ENCODE measurements at regions not wholly inside any gene's neighbourhood (a gene's known extent, or its start where the extent isn't known, plus 50 kb on each side); places are given as distances from the start of the nearest gene placed in this dataset.

- H3K27ac ChIP-seq = no peak overlapping the region
- H3K9me3 ChIP-seq = no peaks in the 10 kb centered on the region
- H3K36me3 ChIP-seq = no peaks in the 10 kb centered on the region
- no peak for DNase-seq
- H3K4me3 ChIP-seq = no peak overlapping the region
- intact Hi-C loops (cut with DNase I; ENCODE audit: low total_unique reads) = no loop called here
- H3K27me3 ChIP-seq = no peaks in the 10 kb centered on the region
- no peaks in the 10 kb centered on the region for H3K4me1 ChIP-seq
- no peak for TF ChIP-seq CTCF (IDR thresholded peaks at IDR 0.05)
Observed at GRCh38 chr18:29823671-29824070, 1218.9 kb downstream of the DSC3 start.

- Histone ChIP-seq H3K4me3 (no peak overlapping the region), H3K27me3 (no peaks in the 10 kb centered on the region), H3K4me1 (no peaks in the 10 kb centered on the region), H3K27ac (no peak overlapping the region), H3K9me3 (no peaks in the 10 kb centered on the region), H3K36me3 (no peaks in the 10 kb centered on the region)
- no peak for DNase-seq
- TF ChIP-seq CTCF (IDR thresholded peaks at IDR 0.05) = no peak
- intact Hi-C loops (cut with DNase I; ENCODE audit: low total_unique reads) = no loop called here
Observed at GRCh38 chr18:29821544-29821943, 1221.0 kb downstream of the DSC3 start.

GRCh38 chr18:29811519-29811918 lies 1231.0 kb downstream of the DSC3 start:
- Histone ChIP-seq H3K36me3 (no peaks in the 10 kb centered on the region), H3K27me3 (no peaks in the 10 kb centered on the region), H3K4me3 (no peak overlapping the region), H3K9me3 (no peaks in the 10 kb centered on the region), H3K4me1 (no peaks in the 10 kb centered on the region), H3K27ac (no peak overlapping the region)
- intact Hi-C loops (cut with DNase I; ENCODE audit: low total_unique reads) = no loop called here
- no peak for DNase-seq
- TF ChIP-seq CTCF (IDR thresholded peaks at IDR 0.05) = no peak

GRCh38 chr18:29780816-29781215 lies 1261.7 kb downstream of the DSC3 start:
- no peaks in the 10 kb centered on the region for H3K27me3 ChIP-seq
- no peaks in the 10 kb centered on the region for H3K36me3 ChIP-seq
- no peaks in the 10 kb centered on the region for H3K9me3 ChIP-seq
- no peaks in the 10 kb centered on the region for H3K4me1 ChIP-seq
- no peak for DNase-seq
- intact Hi-C loops (cut with DNase I; ENCODE audit: low total_unique reads) = no loop called here
- no peak for TF ChIP-seq CTCF (IDR thresholded peaks at IDR 0.05)
- no peak overlapping the region for H3K4me3 ChIP-seq
- no peak overlapping the region for H3K27ac ChIP-seq

- Histone ChIP-seq H3K27me3 (no peaks in the 10 kb centered on the region), H3K9me3 (no peaks in the 10 kb centered on the region)
- intact Hi-C loops (cut with DNase I; ENCODE audit: low total_unique reads) = no loop called here
Observed at GRCh38 chr18:29779096-29779495, 1263.4 kb downstream of the DSC3 start.

More at GRCh38 chr18:29779096-29779495, 1263.4 kb downstream of the DSC3 start:
- no peak for DNase-seq
- Histone ChIP-seq H3K4me1 (no peaks in the 10 kb centered on the region), H3K36me3 (no peaks in the 10 kb centered on the region), H3K27ac (no peak overlapping the region), H3K4me3 (no peak overlapping the region)
- no peak for TF ChIP-seq CTCF (IDR thresholded peaks at IDR 0.05)

All from tibial artery (tissue), 4 donors.